ENCODE measurements at regions not wholly inside any gene's neighbourhood (a gene's known extent, or its start where the extent isn't known, plus 50 kb on each side); places are given as distances from the start of the nearest gene placed in this dataset.

GRCh38 chr9:36765468-36766341, 193.0 kb downstream of the MELK start (continued):
- no peak for TF ChIP-seq AKNA (CRISPR knock-in tag; IDR thresholded peaks at IDR 0.05; ENCODE audit: borderline replicate concordance)
- TF ChIP-seq ZNF34 (CRISPR knock-in tag; IDR thresholded peaks at IDR 0.05; ENCODE audit: borderline replicate concordance), result no peak
- no peak for TF ChIP-seq ZBTB37 (CRISPR knock-in tag; IDR thresholded peaks at IDR 0.05)
- 0 out of 2 replicates have a peak, but pooled peaks have one; percentile 70 for TF ChIP-seq CREB3 (CRISPR knock-in tag; IDR thresholded peaks at IDR 0.05)
- peak; percentile 44; the same call in 1 of the 2 replicates for TF ChIP-seq ZBTB26 (CRISPR knock-in tag; IDR thresholded peaks at IDR 0.05; ENCODE audit: borderline replicate concordance)
- TF ChIP-seq GATAD2A (CRISPR knock-in tag; IDR thresholded peaks at IDR 0.05), result peak; percentile 30
- no peak for TF ChIP-seq FOXJ3 (CRISPR knock-in tag; IDR thresholded peaks at IDR 0.05; ENCODE audit: borderline replicate concordance)
- TF ChIP-seq PITX1 (CRISPR knock-in tag; IDR thresholded peaks at IDR 0.05), result 0 out of 2 replicates have a peak, but pooled peaks have one; percentile 38
- TF ChIP-seq ZNF337 (CRISPR knock-in tag; IDR thresholded peaks at IDR 0.05; ENCODE audit: borderline replicate concordance, low read depth), result no peak
- TF ChIP-seq ZMYM2 (CRISPR knock-in tag; IDR thresholded peaks at IDR 0.05), result 0 out of 2 replicates have a peak, but pooled peaks have one; percentile 29
- no peak for TF ChIP-seq PCBP1 (IDR thresholded peaks at IDR 0.05; ENCODE audit: borderline replicate concordance, low read depth, low read length)
- peak; percentile 51; the same call in 1 of the 2 replicates for TF ChIP-seq RFXAP (CRISPR knock-in tag; IDR thresholded peaks at IDR 0.05; ENCODE audit: borderline replicate concordance)
- 0 out of 2 replicates have a peak, but pooled peaks have one; percentile 18 for TF ChIP-seq ZNF430 (CRISPR knock-in tag; IDR thresholded peaks at IDR 0.05)
- TF ChIP-seq PAXIP1 (CRISPR knock-in tag; conservative IDR thresholded peaks at IDR 0.05), result peak; percentile 47
- peak; percentile 77 for TF ChIP-seq NFYB (CRISPR knock-in tag; IDR thresholded peaks at IDR 0.05)
- 0 out of 2 replicates have a peak, but pooled peaks have one; percentile 25 for TF ChIP-seq BRD4 (CRISPR knock-in tag; IDR thresholded peaks at IDR 0.05)
